NCI-H2171 (cell line): ENCODE measurements at regions not wholly inside any gene's neighbourhood (a gene's known extent, or its start where the extent isn't known, plus 50 kb on each side); places are given as distances from the start of the nearest gene placed in this dataset.
"Not testable (repeated sequence)": the region's sequence is repeated elsewhere in the genome, so short reads cannot be mapped to it uniquely, and the experiment has no call there.

Experiments
- DNase-seq: peaks from one replicate; lab custom pipeline; 2025; lab: John Stamatoyannopoulos, UW

- no peak for DNase-seq
Observed at GRCh38 chr1:79773385-79773784, 766.9 kb upstream of the ADGRL4 start.

GRCh38 chr1:79762461-79762860 lies 755.9 kb upstream of the ADGRL4 start:
- DNase-seq: no peak

DNA sequence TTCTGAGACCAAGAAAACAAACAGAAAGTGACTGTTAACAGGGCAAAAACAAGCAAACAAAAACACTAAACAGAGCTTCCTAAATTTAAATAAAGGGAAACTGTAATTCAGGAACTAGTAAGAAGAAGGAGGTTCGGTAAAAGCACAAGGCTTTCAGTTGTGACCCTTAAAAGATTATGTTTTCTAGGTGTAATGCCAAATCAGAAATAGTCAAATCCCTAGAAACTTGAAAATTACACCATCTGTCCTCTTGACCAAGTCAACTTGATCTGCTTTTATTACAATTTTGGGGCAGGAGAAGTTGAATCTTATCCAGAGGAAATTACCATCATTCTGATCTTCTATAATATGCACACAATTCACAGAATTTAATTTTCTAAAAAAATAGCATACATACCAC lies 754.0 kb upstream of the ADGRL4 start:
- DNase-seq: no peak

DNA sequence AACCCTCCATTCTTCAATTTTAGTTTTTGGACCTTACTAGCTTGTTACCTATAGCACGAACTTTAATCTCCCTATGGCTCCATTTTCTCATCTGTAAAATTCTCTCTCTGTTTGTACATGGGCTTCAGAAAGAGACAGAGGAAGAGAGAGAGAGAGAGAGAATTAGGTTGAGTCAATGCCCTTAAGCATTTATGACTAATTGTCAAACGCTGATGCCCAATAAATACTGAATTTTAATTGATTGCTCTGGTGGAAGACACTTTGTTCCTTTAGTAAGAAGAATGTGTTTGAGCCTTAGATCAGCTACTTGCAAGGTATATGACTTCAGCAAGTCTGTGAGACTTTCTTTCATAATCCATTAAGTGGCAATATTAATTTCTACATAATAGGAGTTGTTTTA lies 743.1 kb upstream of the ADGRL4 start:
- DNase-seq: no peak

GRCh38 chr1:79745929-79746328 lies 739.4 kb upstream of the ADGRL4 start:
- no peak for DNase-seq

DNA sequence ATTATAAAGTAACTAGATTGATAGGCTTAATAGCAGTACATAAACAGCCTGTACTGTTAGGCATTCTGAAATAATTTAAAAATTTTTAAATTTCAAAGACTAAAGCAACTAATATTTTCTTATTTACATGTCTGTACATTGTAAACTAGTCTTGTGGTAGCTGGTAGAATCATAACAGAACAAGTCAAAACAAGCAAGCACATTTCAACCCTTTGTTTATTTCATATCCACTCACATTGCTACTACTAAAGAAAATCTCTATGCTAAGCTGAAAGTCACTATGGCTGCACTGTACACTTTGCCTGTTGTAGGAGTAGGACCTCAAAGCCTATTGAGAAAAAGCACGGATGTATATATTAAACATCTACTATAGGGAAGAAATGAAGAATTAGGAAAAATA lies 738.2 kb upstream of the ADGRL4 start:
- DNase-seq: no peak

GRCh38 chr1:79741720-79742421 lies 735.3 kb upstream of the ADGRL4 start:
- DNase-seq: no peak

- no peak for DNase-seq
Observed at GRCh38 chr1:79738101-79738500, 731.6 kb upstream of the ADGRL4 start.

DNA sequence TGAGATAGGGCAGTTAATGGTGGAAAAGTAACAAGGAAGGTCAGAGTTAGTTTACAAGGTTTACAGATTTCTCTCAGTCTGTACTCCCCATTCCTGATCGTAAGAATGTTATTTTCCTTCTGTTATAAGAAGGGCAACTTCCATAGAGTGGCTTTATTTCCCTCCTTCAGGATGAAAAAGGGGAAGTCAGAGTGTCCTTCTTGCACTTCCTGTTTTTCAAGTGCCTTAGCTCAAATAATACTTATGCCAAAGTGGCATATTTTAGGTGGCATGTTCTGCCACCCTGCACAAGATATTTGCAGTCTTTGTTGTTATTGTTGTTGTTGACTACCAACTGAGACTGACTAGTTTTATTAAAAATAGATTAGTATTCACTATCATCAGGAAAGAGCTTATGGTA lies 730.7 kb upstream of the ADGRL4 start:
- no peak for DNase-seq

DNA sequence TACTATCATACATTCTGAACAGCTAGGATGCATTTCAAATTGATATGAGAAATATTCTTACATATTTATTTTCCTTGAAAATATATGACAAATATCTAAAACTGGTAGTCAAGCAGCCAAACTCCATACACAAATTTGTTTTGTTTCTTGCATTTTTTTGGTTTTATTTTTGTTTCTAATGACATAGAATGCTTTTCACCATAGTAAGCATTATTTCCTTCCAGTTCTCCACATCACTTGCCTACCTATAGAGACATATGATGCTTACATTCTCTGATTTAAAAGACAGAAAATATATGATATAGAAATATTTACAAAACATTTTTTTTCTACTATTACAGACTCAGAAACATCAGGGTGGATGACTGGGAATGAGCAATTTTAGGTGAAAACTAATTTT lies 726.4 kb upstream of the ADGRL4 start:
- DNase-seq: no peak

GRCh38 chr1:79726911-79727310 lies 720.4 kb upstream of the ADGRL4 start:
- DNase-seq: no peak

- DNase-seq: no peak
Observed at GRCh38 chr1:79726321-79726720, 719.8 kb upstream of the ADGRL4 start.

GRCh38 chr1:79716447-79716846 lies 709.9 kb upstream of the ADGRL4 start:
- no peak for DNase-seq

- no peak for DNase-seq
Observed at GRCh38 chr1:79714664-79715063, 708.1 kb upstream of the ADGRL4 start.

DNA sequence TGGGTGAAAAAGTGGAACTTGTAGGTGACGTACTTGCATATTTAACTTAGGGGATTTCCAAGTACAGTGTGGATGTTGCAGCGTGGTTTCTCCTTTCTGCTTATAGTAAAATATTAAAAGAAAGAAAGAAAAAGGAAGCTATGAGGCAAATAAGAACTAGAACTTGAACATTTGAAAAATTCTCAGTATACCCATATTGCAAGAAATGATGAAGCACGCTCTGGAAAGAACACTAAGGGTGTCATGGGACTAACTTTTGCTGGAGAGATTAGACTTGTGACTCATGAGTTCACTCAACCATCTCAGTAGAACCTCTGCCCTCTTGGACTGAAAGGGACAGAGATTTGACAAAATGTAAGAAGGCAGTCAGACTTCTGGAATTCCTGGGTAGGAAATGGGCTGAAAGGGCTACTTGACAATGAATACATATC lies 704.5 kb upstream of the ADGRL4 start:
- DNase-seq: no peak

- no peak for DNase-seq
Observed at GRCh38 chr1:79708646-79709265, 702.2 kb upstream of the ADGRL4 start.

DNA sequence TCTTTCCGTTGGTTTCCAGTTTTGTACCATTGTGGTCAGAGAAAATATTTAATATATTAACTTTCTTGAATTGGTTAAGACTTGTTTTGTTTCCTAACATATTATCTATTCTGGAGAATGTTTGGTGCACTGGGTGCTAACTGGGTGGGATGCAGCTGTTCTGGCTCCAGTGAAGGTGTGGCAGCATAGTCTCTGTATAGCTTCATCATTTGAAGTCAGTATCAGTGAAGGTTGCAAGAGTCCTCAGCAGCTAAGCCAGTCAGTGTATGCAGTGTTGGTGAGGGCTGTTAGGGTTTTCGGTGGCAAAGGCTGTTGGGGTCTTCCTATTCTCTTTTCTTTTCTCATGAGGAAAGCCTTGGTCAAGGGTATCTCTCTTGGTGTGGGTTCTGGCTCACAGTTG lies 698.7 kb upstream of the ADGRL4 start:
- DNase-seq: no peak

DNA sequence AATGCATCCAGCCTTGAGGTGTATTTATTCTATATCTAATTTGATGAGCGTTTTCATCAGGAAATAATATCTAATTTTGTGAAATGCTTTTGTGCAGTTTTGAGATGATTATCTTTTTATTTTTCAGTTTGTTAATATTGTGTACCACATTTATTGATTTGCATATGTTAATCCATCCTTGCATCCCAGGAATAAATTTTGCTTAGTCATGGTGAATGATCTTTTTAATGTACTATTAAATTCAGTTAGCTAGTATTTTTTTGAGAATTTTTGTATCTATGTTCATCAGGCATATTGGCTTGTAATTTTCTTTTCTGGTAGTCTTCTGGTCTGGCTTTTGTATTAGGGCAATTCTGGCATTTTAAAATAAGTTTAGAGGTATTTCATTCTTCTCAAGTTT lies 697.5 kb upstream of the ADGRL4 start:
- no peak for DNase-seq

DNA sequence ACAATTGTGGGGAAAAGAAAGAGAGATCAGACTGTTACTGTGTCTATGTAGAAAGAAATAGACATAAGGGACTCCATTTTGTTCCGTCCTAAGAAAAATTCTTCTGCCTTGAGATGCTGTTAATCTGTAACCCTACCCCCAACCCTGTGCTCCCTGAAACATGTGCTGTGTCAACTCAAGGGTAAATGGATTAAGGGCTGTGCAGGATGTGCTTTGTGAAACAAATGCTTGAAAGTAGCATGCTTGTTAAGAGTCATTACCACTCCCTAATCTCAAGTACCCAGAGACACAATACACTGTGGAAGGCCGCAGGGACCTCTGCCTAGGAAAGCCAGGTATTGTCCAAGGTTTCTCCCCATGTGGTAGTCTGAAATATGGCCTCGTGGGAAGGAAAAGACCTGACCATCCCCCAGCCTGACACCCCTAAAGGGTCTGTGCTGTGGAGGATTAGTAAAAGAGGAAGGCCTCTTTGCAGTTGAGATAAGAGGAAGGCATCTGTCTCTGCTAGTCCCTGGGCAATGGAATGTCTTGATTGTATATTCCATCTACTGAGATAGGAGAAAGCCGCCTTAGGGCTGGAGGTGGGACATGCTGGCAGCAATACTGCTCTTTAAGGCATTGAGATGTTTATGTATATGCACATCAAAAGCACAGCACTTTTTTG lies 695.9 kb upstream of the ADGRL4 start:
- not testable (repeated sequence) for DNase-seq

DNA sequence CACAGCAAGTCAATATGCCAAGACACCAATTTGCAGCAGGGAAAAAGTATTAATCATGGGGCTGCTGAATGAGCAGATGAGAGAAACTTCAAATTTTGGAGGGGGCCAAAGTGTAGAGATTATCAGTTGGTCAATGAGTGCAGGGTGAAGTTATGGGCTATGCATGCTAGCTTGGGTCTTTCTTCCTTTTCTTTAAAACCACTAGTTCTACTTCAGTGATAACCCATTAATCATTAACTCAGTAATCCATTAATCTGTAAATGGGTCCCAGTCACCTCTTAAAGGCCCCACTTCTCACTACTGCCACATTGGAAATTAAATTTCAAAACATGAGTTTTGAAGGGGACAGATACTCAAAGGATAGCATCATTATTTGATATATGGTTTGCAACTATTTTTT lies 688.6 kb upstream of the ADGRL4 start:
- DNase-seq: no peak

DNA sequence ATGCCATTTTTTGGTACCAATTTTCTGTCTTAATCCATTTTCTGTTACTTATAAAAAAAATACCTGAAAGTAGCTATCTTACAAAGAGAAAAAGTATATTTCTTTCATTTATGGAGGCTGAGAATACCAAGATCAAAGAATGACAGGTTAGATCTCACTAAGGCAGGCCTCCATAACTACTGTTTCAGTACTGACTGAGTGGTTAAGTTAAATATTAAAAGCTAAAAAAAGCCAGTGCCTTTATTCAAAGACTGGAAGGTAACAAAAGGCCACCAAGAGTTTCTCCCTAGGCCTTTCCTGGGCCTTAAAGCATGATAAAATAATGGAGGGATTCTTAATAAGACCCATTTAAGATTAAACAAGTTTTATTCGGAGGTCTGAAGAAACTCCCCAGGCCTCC lies 687.7 kb upstream of the ADGRL4 start:
- DNase-seq: no peak

GRCh38 chr1:79693441-79694114 lies 687.0 kb upstream of the ADGRL4 start:
- DNase-seq: no peak

- no peak for DNase-seq
Observed at GRCh38 chr1:79692519-79692918, 686.0 kb upstream of the ADGRL4 start.
